WTC11 (cell line): ENCODE measurements at regions not wholly inside any gene's neighbourhood (a gene's known extent, or its start where the extent isn't known, plus 50 kb on each side); places are given as distances from the start of the nearest gene placed in this dataset.

Source experiments
- ATAC-seq: fragments of 200-7000 bp; cut with Tn5 transposase; 2 replicates; pipeline ENCODE4 v1.10.0; 2021; ENCODE audit warnings: mild to moderate bottlenecking, moderate library complexity
- CTCF ChIA-PET: fragments of 300-600 bp; sonication (Branson Sonifier 250); formaldehyde crosslinking; loops from one replicate; lab custom pipeline; 2021; ENCODE audit warnings: antibody characterized with exemption; lab: Charles Lee
- POLR2A ChIA-PET: fragments of 350-600 bp; sonication (Branson Sonifier 250); formaldehyde crosslinking; loops from one replicate; lab custom pipeline; 2021; ENCODE audit warnings: antibody characterized with exemption; lab: Charles Lee
- DNase-seq: peaks from one replicate; pipeline ENCODE4 v3.0.0; 2021; ENCODE audit warnings: low spot score
- H3K27ac Mint-ChIP-seq: 2 replicates; pipeline ENCODE4 v1.8.0; 2021; ENCODE audit warnings: mixed read lengths
- H3K27me3 Mint-ChIP-seq: 2 replicates; pipeline ENCODE4 v1.8.0; 2021; ENCODE audit warnings: low read depth, mild to moderate bottlenecking, moderate library complexity, mixed read lengths
- H3K36me3 Mint-ChIP-seq: 2 replicates; pipeline ENCODE4 v1.8.0; 2021; ENCODE audit warnings: mixed read lengths
- H3K4me1 Mint-ChIP-seq: 2 replicates; pipeline ENCODE4 v1.8.0; 2022; ENCODE audit warnings: mixed read lengths
- H3K4me3 Mint-ChIP-seq: 2 replicates; pipeline ENCODE4 v1.8.0; 2021; ENCODE audit warnings: mild to moderate bottlenecking, moderate library complexity, mixed read lengths
- H3K9me3 Mint-ChIP-seq: 2 replicates; pipeline ENCODE4 v1.8.0; 2021; ENCODE audit warnings: mixed read lengths
- ARID4B ChIP-seq: sonication (generic); formaldehyde crosslinking; IDR thresholded peaks from 2 replicates; pipeline ENCODE4 v1.8.0; 2023; ENCODE audit warnings: missing genetic modification reagents, mild to moderate bottlenecking, borderline replicate concordance
- ATF6 ChIP-seq: sonication (generic); formaldehyde crosslinking; IDR thresholded peaks from 2 replicates; pipeline ENCODE4 v1.8.1; 2023; ENCODE audit warnings: mild to moderate bottlenecking, missing genetic modification reagents
- CREM ChIP-seq: sonication (generic); formaldehyde crosslinking; IDR thresholded peaks from 2 replicates; pipeline ENCODE4 v1.8.1; 2022; ENCODE audit warnings: mild to moderate bottlenecking, missing genetic modification reagents, moderate library complexity
- CTCF ChIP-seq: fragments of 200-600 bp; IDR thresholded peaks from 2 replicates; pipeline ENCODE4 v1.8.0; 2022; ENCODE audit warnings: antibody characterized with exemption
- E2F1 ChIP-seq: sonication (generic); formaldehyde crosslinking; IDR thresholded peaks from 2 replicates; pipeline ENCODE4 v1.8.0; 2022; ENCODE audit warnings: mild to moderate bottlenecking, missing genetic modification reagents
- FOXP1 ChIP-seq: sonication (generic); formaldehyde crosslinking; IDR thresholded peaks from 2 replicates; pipeline ENCODE4 v1.8.0; 2022; ENCODE audit warnings: missing genetic modification reagents, mild to moderate bottlenecking, moderate library complexity, borderline replicate concordance
- GTF2I ChIP-seq: fragments of 250-450 bp; sonication (Bioruptor Pico); conservative IDR thresholded peaks from 2 replicates; pipeline ENCODE4 v1.4.0; 2021; ENCODE audit warnings: mild to moderate bottlenecking
- MXD4 ChIP-seq: fragments of 250-450 bp; sonication (Bioruptor Pico); IDR thresholded peaks from 2 replicates; pipeline ENCODE4 v1.8.0; 2021; ENCODE audit warnings: mild to moderate bottlenecking, moderate library complexity, borderline replicate concordance
- NFE2L1 ChIP-seq: sonication (generic); formaldehyde crosslinking; IDR thresholded peaks from 2 replicates; pipeline ENCODE4 v1.8.1; 2023; ENCODE audit warnings: missing genetic modification reagents
- NFYB ChIP-seq: sonication (generic); formaldehyde crosslinking; conservative IDR thresholded peaks from 2 replicates; pipeline ENCODE4 v1.8.0; 2022; ENCODE audit warnings: low read depth, missing genetic modification reagents
- SMAD4 ChIP-seq: sonication (generic); formaldehyde crosslinking; IDR thresholded peaks from 2 replicates; pipeline ENCODE4 v1.8.0; 2022; ENCODE audit warnings: mild to moderate bottlenecking, missing genetic modification reagents
- ZBTB43 ChIP-seq: sonication (generic); formaldehyde crosslinking; IDR thresholded peaks from 2 replicates; pipeline ENCODE4 v1.8.1; 2023; ENCODE audit warnings: mild to moderate bottlenecking, missing genetic modification reagents
- ZNF121 ChIP-seq: sonication (generic); formaldehyde crosslinking; IDR thresholded peaks from 2 replicates; pipeline ENCODE4 v1.8.0; 2023; ENCODE audit warnings: missing genetic modification reagents
- ZNF281 ChIP-seq: sonication (generic); formaldehyde crosslinking; IDR thresholded peaks from 2 replicates; pipeline ENCODE4 v1.8.0; 2023; ENCODE audit warnings: mild to moderate bottlenecking, missing genetic modification reagents
- ZNF423 ChIP-seq: fragments of 250-450 bp; sonication (Bioruptor Pico); IDR thresholded peaks from 2 replicates; pipeline ENCODE4 v2.1.2; 2022; ENCODE audit warnings: mild to moderate bottlenecking, moderate library complexity
- ZNF512 ChIP-seq: sonication (generic); formaldehyde crosslinking; IDR thresholded peaks from 2 replicates; pipeline ENCODE4 v1.8.1; 2022; ENCODE audit warnings: missing genetic modification reagents, borderline replicate concordance

GRCh38 chr17:13337864-13338371 lies 263.8 kb downstream of the HS3ST3A1 start:
- no peak for DNase-seq
- Mint-ChIP-seq H3K9me3 (peaks cover 7% of the 10 kb centered on the region; the same call in 1 of the 2 replicates), H3K27me3 (peaks cover 17% of the 10 kb centered on the region), H3K4me1 (peaks cover 21% of the 10 kb centered on the region), H3K27ac (no peak overlapping the region), H3K36me3 (no peaks in the 10 kb centered on the region), H3K4me3 (peak overlapping the region; percentile 46)
- TF ChIP-seq CTCF (peak; percentile 43; the same call in 1 of the 2 replicates), SMAD4 (CRISPR knock-in tag) (no peak)
- CTCF ChIA-PET, result interaction anchor here (0.7 to 1.8 kb wide), 7 partner anchors 9 to 261 kb away, joined by 3 to 7 read pairs (median 4); no protein-coding TSS in a partner anchor
- no peak; the same call in 1 of the 2 replicates for ATAC-seq
- POLR2A ChIA-PET, result no interaction called here

GRCh38 chr17:13337151-13337550 lies 264.6 kb downstream of the HS3ST3A1 start:
- ATAC-seq, result no peak
- Mint-ChIP-seq H3K4me3 (peak overlapping the region; percentile 46), H3K4me1 (peaks cover 21% of the 10 kb centered on the region), H3K9me3 (peaks cover 15% of the 10 kb centered on the region), H3K27me3 (peaks cover 17% of the 10 kb centered on the region), H3K36me3 (no peaks in the 10 kb centered on the region), H3K27ac (no peak overlapping the region)
- POLR2A ChIA-PET, result no interaction called here
- CTCF ChIA-PET, result interaction anchor here (0.7 to 1.8 kb wide), 10 partner anchors 9 to 305 kb away, joined by 3 to 7 read pairs (median 4); no protein-coding TSS in a partner anchor
- DNase-seq, result no peak
- TF ChIP-seq FOXP1 (CRISPR knock-in tag) (no peak), ARID4B (no peak), GTF2I (no peak)

GRCh38 chr17:13334374-13334773 lies 267.4 kb downstream of the HS3ST3A1 start:
- ChIA-PET POLR2A (no interaction called here), CTCF (interaction anchor here (0.5 kb wide), 1 partner anchor 155 kb away, joined by 3 read pairs; no protein-coding TSS in a partner anchor)
- DNase-seq (no peak), ATAC-seq (no peak)
- H3K27ac Mint-ChIP-seq, result no peak overlapping the region
- H3K9me3 Mint-ChIP-seq, result peaks cover 17% of the 10 kb centered on the region
- TF ChIP-seq CREM (no peak), ATF6 (CRISPR knock-in tag) (no peak), ZBTB43 (CRISPR knock-in tag) (no peak), MXD4 (CRISPR knock-in tag) (no peak), NFYB (CRISPR knock-in tag) (no peak), ZNF512 (no peak), ZNF121 (CRISPR knock-in tag) (no peak), NFE2L1 (no peak), E2F1 (CRISPR knock-in tag) (no peak), ZNF423 (no peak), FOXP1 (CRISPR knock-in tag) (no peak), ZNF281 (CRISPR knock-in tag) (no peak)
- H3K4me1 Mint-ChIP-seq, result peaks cover 21% of the 10 kb centered on the region
- no peak overlapping the region for H3K4me3 Mint-ChIP-seq
- no peaks in the 10 kb centered on the region; the same call in 1 of the 2 replicates for H3K36me3 Mint-ChIP-seq
- peaks cover 20% of the 10 kb centered on the region for H3K27me3 Mint-ChIP-seq
